ENCODE measurements at regions not wholly inside any gene's neighbourhood (a gene's known extent, or its start where the extent isn't known, plus 50 kb on each side); places are given as distances from the start of the nearest gene placed in this dataset.

DNA sequence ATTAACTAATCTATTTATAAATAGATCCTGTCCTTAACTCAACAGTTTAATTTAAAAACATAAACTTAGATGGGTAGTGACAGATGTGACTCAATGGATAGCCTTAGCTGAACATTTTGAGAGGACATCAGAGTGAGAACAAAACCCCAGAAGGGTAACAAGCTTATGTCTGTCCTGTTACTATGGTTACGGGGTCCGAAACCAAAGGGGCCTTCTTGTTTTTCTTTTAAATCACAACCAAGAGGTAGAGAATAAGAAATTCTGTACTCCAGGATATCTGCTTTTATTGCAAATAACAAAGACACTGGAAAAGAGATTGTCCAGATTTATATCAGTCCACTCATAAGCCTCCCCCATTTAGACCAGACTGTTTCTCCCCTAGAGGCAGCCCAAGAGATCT is 612.1 kb downstream of the MTRR start:
- no peaks in the 10 kb centered on the region for H3K36me3 ChIP-seq
- H3K9me3 ChIP-seq = peaks cover 0 to 18% (median 12%) of the 10 kb centered on the region in 8 donors
- no peak overlapping the region for H3K27ac ChIP-seq
- no peaks in the 10 kb centered on the region for H3K4me1 ChIP-seq
- H3K27me3 ChIP-seq (replicated peaks in 1 of 7) = no peaks in the 10 kb centered on the region
- DNase-seq = no peak
- TF ChIP-seq POLR2AphosphoS5 (IDR thresholded peaks at IDR 0.05) (no peak), POLR2A (IDR thresholded peaks at IDR 0.05) (no peak)
- TF ChIP-seq, protein P1, sequence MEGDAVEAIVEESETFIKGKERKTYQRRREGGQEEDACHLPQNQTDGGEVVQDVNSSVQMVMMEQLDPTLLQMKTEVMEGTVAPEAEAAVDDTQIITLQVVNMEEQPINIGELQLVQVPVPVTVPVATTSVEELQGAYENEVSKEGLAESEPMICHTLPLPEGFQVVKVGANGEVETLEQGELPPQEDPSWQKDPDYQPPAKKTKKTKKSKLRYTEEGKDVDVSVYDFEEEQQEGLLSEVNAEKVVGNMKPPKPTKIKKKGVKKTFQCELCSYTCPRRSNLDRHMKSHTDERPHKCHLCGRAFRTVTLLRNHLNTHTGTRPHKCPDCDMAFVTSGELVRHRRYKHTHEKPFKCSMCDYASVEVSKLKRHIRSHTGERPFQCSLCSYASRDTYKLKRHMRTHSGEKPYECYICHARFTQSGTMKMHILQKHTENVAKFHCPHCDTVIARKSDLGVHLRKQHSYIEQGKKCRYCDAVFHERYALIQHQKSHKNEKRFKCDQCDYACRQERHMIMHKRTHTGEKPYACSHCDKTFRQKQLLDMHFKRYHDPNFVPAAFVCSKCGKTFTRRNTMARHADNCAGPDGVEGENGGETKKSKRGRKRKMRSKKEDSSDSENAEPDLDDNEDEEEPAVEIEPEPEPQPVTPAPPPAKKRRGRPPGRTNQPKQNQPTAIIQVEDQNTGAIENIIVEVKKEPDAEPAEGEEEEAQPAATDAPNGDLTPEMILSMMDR (IDR thresholded peaks at IDR 0.05 in 8 of 11, conservative IDR thresholded peaks at IDR 0.05 in 3 of 11) = no peak
- WGBS, 5 donors = 85 to 98% (median 96%) methylated on average over 2 of the region's 2 CpGs
- intact Hi-C loops (cut with DNase I; ENCODE audit: low total_unique reads) = no loop called here
- no peak overlapping the region for H3K4me3 ChIP-seq

DNA sequence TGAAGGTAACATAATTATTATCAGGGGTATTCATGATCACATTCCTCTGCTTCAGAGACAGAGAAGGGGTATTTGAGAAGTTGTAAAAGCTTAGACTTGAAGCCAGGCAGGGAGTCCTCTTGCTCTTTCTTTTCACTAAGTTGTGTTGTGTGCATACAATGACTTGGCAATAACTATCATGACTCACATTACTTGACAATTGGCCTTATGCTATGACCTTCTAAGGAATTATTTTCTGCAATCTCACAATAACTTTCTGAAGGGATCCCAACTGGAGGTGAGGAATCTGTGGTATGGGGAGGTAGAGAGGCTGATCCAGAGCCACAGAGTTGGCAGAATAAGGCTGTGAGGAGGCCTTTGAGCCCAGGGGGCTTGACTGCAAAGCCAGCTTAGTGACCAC is 622.3 kb downstream of the MTRR start:
- H3K9me3 ChIP-seq = peaks cover 0 to 45% (median 28%) of the 10 kb centered on the region in 8 donors
- TF ChIP-seq, protein P1 (IDR thresholded peaks at IDR 0.05 in 8 of 11, conservative IDR thresholded peaks at IDR 0.05 in 3 of 11) = no peak
- TF ChIP-seq POLR2A (IDR thresholded peaks at IDR 0.05) = no peak
- H3K4me1 ChIP-seq = no peaks in the 10 kb centered on the region
- intact Hi-C loops (cut with DNase I; ENCODE audit: low total_unique reads) = no loop called here
- no peaks in the 10 kb centered on the region for H3K27me3 ChIP-seq (replicated peaks in 1 of 7)
- H3K36me3 ChIP-seq = no peaks in the 10 kb centered on the region
- DNase-seq = no peak
- H3K4me3 ChIP-seq = no peak overlapping the region
- H3K27ac ChIP-seq = no peak overlapping the region

- no peak for DNase-seq
- Histone ChIP-seq H3K9me3 (peaks cover 0 to 57% (median 37%) of the 10 kb centered on the region in 8 donors), H3K4me3 (no peak overlapping the region)
These were observed 624.2 kb downstream of the MTRR start for GRCh38 chr5:8493176-8493575.

DNA sequence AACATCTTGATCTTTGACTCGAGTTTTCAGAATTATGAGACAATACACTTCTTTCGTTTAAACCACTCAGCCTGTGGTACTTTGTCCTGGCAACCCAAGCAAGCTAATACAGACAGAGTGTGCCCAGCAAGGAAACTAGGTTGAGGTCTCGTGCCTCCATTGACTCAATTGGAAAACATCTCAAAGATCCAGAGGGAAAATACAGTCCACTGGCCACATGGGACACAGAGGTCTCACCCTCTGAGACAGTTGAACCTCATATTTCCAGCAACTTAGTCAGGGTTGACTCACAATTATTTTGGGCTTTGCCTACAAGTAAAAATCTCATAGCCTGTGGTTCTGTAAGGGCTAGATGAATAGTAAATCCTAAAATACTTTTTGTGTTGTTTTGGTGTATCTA is 631.5 kb downstream of the MTRR start:
- peaks cover 0 to 51% (median 30%) of the 10 kb centered on the region in 8 donors for H3K9me3 ChIP-seq
- no peaks in the 10 kb centered on the region for H3K36me3 ChIP-seq
- intact Hi-C loops (cut with DNase I; ENCODE audit: low total_unique reads) = no loop called here
- no peak for DNase-seq
- no peak overlapping the region for H3K4me3 ChIP-seq
- WGBS, 5 donors = 68 to 74% (median 72%) methylated on average over 3 of the region's 3 CpGs
- H3K27me3 ChIP-seq (replicated peaks in 1 of 7) = no peaks in the 10 kb centered on the region
- H3K27ac ChIP-seq = no peak overlapping the region
- no peaks in the 10 kb centered on the region for H3K4me1 ChIP-seq
- TF ChIP-seq, protein P1 (IDR thresholded peaks at IDR 0.05 in 8 of 11, conservative IDR thresholded peaks at IDR 0.05 in 3 of 11) = no peak
- TF ChIP-seq POLR2AphosphoS5 (IDR thresholded peaks at IDR 0.05) (no peak), POLR2A (IDR thresholded peaks at IDR 0.05) (no peak)

More at GRCh38 chr5:8493176-8493575, 624.2 kb downstream of the MTRR start:
- intact Hi-C loops (cut with DNase I; ENCODE audit: low total_unique reads) = no loop called here
- no peaks in the 10 kb centered on the region for H3K27me3 ChIP-seq (replicated peaks in 1 of 7)
- H3K27ac ChIP-seq = no peak overlapping the region
- TF ChIP-seq POLR2A (IDR thresholded peaks at IDR 0.05) (no peak), POLR2AphosphoS5 (IDR thresholded peaks at IDR 0.05) (no peak)
- TF ChIP-seq, protein P1 (IDR thresholded peaks at IDR 0.05 in 8 of 11, conservative IDR thresholded peaks at IDR 0.05 in 3 of 11) = no peak
- no peaks in the 10 kb centered on the region for H3K36me3 ChIP-seq
- no peaks in the 10 kb centered on the region for H3K4me1 ChIP-seq
